HEK293T (cell line): ENCODE measurements at regions not wholly inside any gene's neighbourhood (a gene's known extent, or its start where the extent isn't known, plus 50 kb on each side); places are given as distances from the start of the nearest gene placed in this dataset.
"Not testable (repeated sequence)": the region's sequence is repeated elsewhere in the genome, so short reads cannot be mapped to it uniquely, and the experiment has no call there.

Source experiments
- CTCF ChIA-PET: fragments of 350-600 bp; formaldehyde crosslinking; extraction: SDS; loops from one replicate; lab custom pipeline; 2021; ENCODE audit warnings: antibody characterized with exemption, inconsistent platforms; lab: Yijun Ruan, JAX
- POLR2A ChIA-PET: fragments of 350-600 bp; formaldehyde crosslinking; extraction: SDS; loops from one replicate; lab custom pipeline; 2020; ENCODE audit warnings: antibody characterized with exemption, inconsistent platforms; lab: Yijun Ruan, JAX
- DNase-seq: peaks from one replicate; pipeline ENCODE4 v3.0.0; 2012; ENCODE audit warnings: mixed read lengths; ENCODE audit errors: extremely low spot score
- ARNT ChIP-seq: fragments of 450-650 bp; IDR thresholded peaks from 2 replicates; pipeline ENCODE4 v1.6.1; 2017; ENCODE audit warnings: mild to moderate bottlenecking
- BHLHE40 ChIP-seq: fragments of 450-650 bp; IDR thresholded peaks from 2 replicates; pipeline ENCODE4 v1.6.1; 2016; ENCODE audit warnings: mild to moderate bottlenecking, moderate library complexity, borderline replicate concordance
- CTBP1 ChIP-seq: fragments of 450-650 bp; IDR thresholded peaks from 2 replicates; pipeline ENCODE4 v1.6.1; 2016; ENCODE audit warnings: borderline replicate concordance
- ELF4 ChIP-seq: fragments of 450-650 bp; IDR thresholded peaks from 2 replicates; pipeline ENCODE4 v1.6.1; 2017; ENCODE audit warnings: antibody characterized with exemption
- FOXA1 ChIP-seq: fragments of 450-650 bp; IDR thresholded peaks from 2 replicates; pipeline ENCODE4 v1.6.1; 2016; ENCODE audit warnings: mild to moderate bottlenecking
- FOXK2 ChIP-seq: fragments of 450-650 bp; IDR thresholded peaks from 2 replicates; pipeline ENCODE4 v1.6.1; 2016; ENCODE audit warnings: mild to moderate bottlenecking
- FOXM1 ChIP-seq: fragments of 450-650 bp; IDR thresholded peaks from 2 replicates; pipeline ENCODE4 v1.6.1; 2017; ENCODE audit warnings: mild to moderate bottlenecking, borderline replicate concordance
- HDGF ChIP-seq: fragments of 450-650 bp; IDR thresholded peaks from 2 replicates; pipeline ENCODE4 v1.6.1; 2017; ENCODE audit warnings: antibody characterized with exemption, borderline replicate concordance
- L3MBTL2 ChIP-seq: fragments of 450-650 bp; conservative IDR thresholded peaks from 2 replicates; pipeline ENCODE4 v1.6.1; 2016; ENCODE audit warnings: mild to moderate bottlenecking
- LEF1 ChIP-seq: fragments of 450-650 bp; IDR thresholded peaks from 2 replicates; pipeline ENCODE4 v1.6.1; 2017; ENCODE audit warnings: mild to moderate bottlenecking, borderline replicate concordance
- NFRKB ChIP-seq: fragments of 450-650 bp; IDR thresholded peaks from 2 replicates; pipeline ENCODE4 v1.6.1; 2016; ENCODE audit warnings: mild to moderate bottlenecking, moderate library complexity
- PKNOX1 ChIP-seq: fragments of 450-650 bp; IDR thresholded peaks from 2 replicates; pipeline ENCODE4 v1.6.1; 2016
- SP1 ChIP-seq: fragments of 450-650 bp; IDR thresholded peaks from 2 replicates; pipeline ENCODE4 v1.6.1; 2017
- SUZ12 ChIP-seq: fragments of 450-650 bp; IDR thresholded peaks from 2 replicates; pipeline ENCODE4 v1.6.1; 2016; ENCODE audit warnings: mild to moderate bottlenecking
- TARDBP ChIP-seq: fragments of 450-650 bp; IDR thresholded peaks from 2 replicates; pipeline ENCODE4 v1.6.1; 2016
- ZNF384 ChIP-seq: fragments of 450-650 bp; IDR thresholded peaks from 2 replicates; pipeline ENCODE4 v1.6.1; 2016

DNA sequence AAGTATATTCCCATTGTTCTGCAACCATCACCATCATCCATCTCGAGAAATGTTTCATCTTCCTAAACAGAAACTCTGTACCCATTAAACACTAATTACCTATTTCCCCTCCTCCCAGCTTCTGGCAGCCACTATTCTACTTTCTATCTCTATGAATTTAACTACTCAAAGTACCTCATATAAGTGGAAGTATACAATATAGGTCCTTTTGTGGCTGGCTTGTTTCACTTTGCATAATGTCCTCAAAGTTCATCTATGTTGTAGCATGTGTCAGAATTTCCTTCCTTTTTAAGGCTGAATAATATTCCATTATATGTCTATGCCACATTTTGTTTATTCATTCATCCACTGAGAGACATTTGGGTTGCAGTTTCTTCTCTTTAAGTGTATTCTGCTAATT, 159.4 kb downstream of the KCNRG start:
- DNase-seq: no peak
- CTCF ChIA-PET: no interaction called here

GRCh38 chr13:50179977-50180376, 164.7 kb downstream of the KCNRG start:
- TF ChIP-seq FOXK2 (no peak), FOXA1 (no peak)
- ChIA-PET CTCF (no interaction called here), POLR2A (no interaction called here)
- no peak for DNase-seq

More for the DNA sequence above, 159.4 kb downstream of the KCNRG start:
- POLR2A ChIA-PET: no interaction called here
- no peak for TF ChIP-seq BHLHE40
- no peak for TF ChIP-seq TARDBP
- no peak for TF ChIP-seq FOXM1
- TF ChIP-seq SP1: no peak
- TF ChIP-seq L3MBTL2: no peak
- no peak for TF ChIP-seq PKNOX1
- TF ChIP-seq ELF4: no peak
- TF ChIP-seq LEF1: no peak
- no peak for TF ChIP-seq FOXA1
- TF ChIP-seq HDGF: no peak
- no peak for TF ChIP-seq CTBP1
- no peak for TF ChIP-seq ZNF384
- no peak for TF ChIP-seq ARNT
- TF ChIP-seq NFRKB: no peak
- no peak for TF ChIP-seq FOXK2
- no peak for TF ChIP-seq SUZ12

- DNase-seq, POLR2A ChIA-PET: not testable (repeated sequence)
- CTCF ChIA-PET: interaction anchor here (0.6 kb wide), 1 partner anchor 40 kb away, joined by 3 read pairs; no protein-coding TSS in a partner anchor
- TF ChIP-seq L3MBTL2: peak; percentile 60; the same call in 1 of the 2 replicates
Measured at GRCh38 chr13:50185769-50186763, 170.8 kb downstream of the KCNRG start.

DNA sequence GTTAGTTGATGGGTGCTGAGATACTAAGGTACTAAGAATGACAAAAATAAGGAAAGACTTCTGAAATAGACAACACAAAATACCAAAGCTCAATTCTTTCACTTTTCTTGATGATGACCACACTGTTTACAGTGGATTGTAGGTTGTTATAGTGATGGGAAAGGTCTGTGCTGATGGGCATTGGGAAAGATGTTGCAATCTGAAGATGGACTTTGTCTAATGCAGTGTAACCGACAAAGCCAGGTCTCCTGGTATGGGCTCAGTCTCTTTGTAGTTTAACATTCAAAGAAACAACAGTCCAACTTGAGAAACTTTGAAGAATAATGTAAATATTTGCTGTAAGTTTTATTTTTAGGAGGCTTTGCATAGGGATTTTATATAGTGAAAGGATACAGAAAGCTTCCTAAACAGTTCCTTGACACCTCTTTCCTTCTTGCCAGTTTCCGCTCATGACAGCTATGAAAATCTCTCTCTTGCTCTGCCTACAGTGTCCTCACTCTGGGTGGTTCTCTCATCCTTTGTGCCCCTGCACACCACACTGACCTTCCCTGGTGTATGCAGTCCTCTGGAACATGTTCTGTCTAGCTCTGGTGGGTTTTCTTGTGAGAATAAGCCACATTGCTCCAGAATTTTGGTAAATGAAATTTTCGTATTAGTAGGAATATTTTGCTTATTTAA, 172.2 kb downstream of the KCNRG start:
- ChIA-PET POLR2A (interaction anchor here (0.8 kb wide), 1 partner anchor 62 kb away, joined by 4 read pairs; no protein-coding TSS in a partner anchor), CTCF (interaction anchor here (0.5 kb wide), 1 partner anchor 518 kb away, joined by 5 read pairs; no protein-coding TSS in a partner anchor)
- TF ChIP-seq TARDBP (no peak), FOXA1 (no peak), SUZ12 (no peak), PKNOX1 (no peak), L3MBTL2 (no peak), ZNF384 (no peak), BHLHE40 (no peak), FOXK2 (no peak), ARNT (no peak), ELF4 (no peak), LEF1 (no peak), CTBP1 (no peak), SP1 (no peak), HDGF (no peak), FOXM1 (no peak), NFRKB (no peak)
- no peak for DNase-seq

GRCh38 chr13:50188696-50189095, 173.5 kb downstream of the KCNRG start:
- ChIA-PET CTCF (interaction anchor here (0.8 to 1.6 kb wide), 2 partner anchors 12 to 187 kb away, joined by 4 to 7 read pairs; no protein-coding TSS in a partner anchor), POLR2A (interaction anchor here (1.2 kb wide), 1 partner anchor 12 kb away, joined by 3 read pairs; no protein-coding TSS in a partner anchor)
- TF ChIP-seq LEF1 (no peak), NFRKB (no peak), PKNOX1 (no peak), ARNT (no peak), TARDBP (no peak), BHLHE40 (no peak), CTBP1 (no peak), HDGF (no peak), SP1 (no peak), L3MBTL2 (no peak), FOXA1 (no peak), FOXM1 (no peak), ELF4 (no peak), SUZ12 (no peak), FOXK2 (no peak), ZNF384 (no peak)
- DNase-seq: no peak
